Keratinocyte (primary cell): ENCODE measurements at regions not wholly inside any gene's neighbourhood (a gene's known extent, or its start where the extent isn't known, plus 50 kb on each side); places are given as distances from the start of the nearest gene placed in this dataset.

Experiments used
- DNase-seq: peaks from one replicate; pipeline ENCODE4 v3.0.0-alpha.2; 2011; ENCODE audit warnings: low read depth, missing footprints, low spot score
- FAIRE-seq: peaks from 2 replicates; lab custom pipeline; 2011; peaks lifted over from hg19 to GRCh38; lab: Jason Lieb, UNC
- H2AFZ ChIP-seq: 2 replicates; pipeline ENCODE4 v1.6.0; 2012; ENCODE audit warnings: low read length, control low read depth, inconsistent platforms; ENCODE audit not compliant: control insufficient read depth
- H3K27ac ChIP-seq: 2 replicates; pipeline ENCODE4 v1.5.1; 2011; ENCODE audit warnings: low read length; ENCODE audit not compliant: control insufficient read depth, insufficient read depth
- H3K27me3 ChIP-seq: 3 replicates; pipeline ENCODE4 v1.6.0; 2011; ENCODE audit warnings: low read length; ENCODE audit not compliant: control insufficient read depth, insufficient read depth; ENCODE audit errors: extremely low read depth
- H3K36me3 ChIP-seq, 2 experiments: 2 replicates in 1 of 2; 3 replicates in 1 of 2; pipeline ENCODE4 v1.5.1; 2011; ENCODE audit warnings: low read length in 2 of 2, mild to moderate bottlenecking in 1 of 2; ENCODE audit not compliant: control insufficient read depth in 2 of 2, insufficient read depth in 2 of 2; ENCODE audit errors: extremely low read depth in 1 of 2
- H3K4me1 ChIP-seq: 3 replicates; pipeline ENCODE4 v1.5.1; 2011; ENCODE audit warnings: low read length; ENCODE audit not compliant: control insufficient read depth, insufficient read depth; ENCODE audit errors: extremely low read depth
- H3K4me2 ChIP-seq: 3 replicates; pipeline ENCODE4 v1.6.0; 2011; ENCODE audit warnings: low read depth, low read length; ENCODE audit not compliant: control insufficient read depth, insufficient read depth; ENCODE audit errors: extremely low read depth
- H3K4me3 ChIP-seq, 3 experiments: fragments of 200-600 bp in 1 of 3; sonication (generic) in 1 of 3; 2 replicates in 2 of 3; 3 replicates in 1 of 3; pipeline ENCODE4 v1.5.1; 2011 to 2016; ENCODE audit warnings: low read length in 3 of 3, mild to moderate bottlenecking in 3 of 3, control low read depth in 2 of 3, inconsistent platforms in 1 of 3, low read depth in 1 of 3, mixed read lengths in 1 of 3, mixed run types in 1 of 3, moderate library complexity in 1 of 3; ENCODE audit not compliant: control insufficient read depth in 2 of 3, insufficient read depth in 2 of 3; ENCODE audit errors: extremely low read depth in 1 of 3
- H3K79me2 ChIP-seq: 2 replicates; pipeline ENCODE4 v1.6.0; 2012; ENCODE audit warnings: low read length; ENCODE audit not compliant: control insufficient read depth, insufficient read depth
- H3K9ac ChIP-seq: 3 replicates; pipeline ENCODE4 v1.6.0; 2011; ENCODE audit warnings: low read length; ENCODE audit not compliant: control insufficient read depth, insufficient read depth; ENCODE audit errors: extremely low read depth
- H3K9me1 ChIP-seq: 3 replicates; pipeline ENCODE4 v1.6.0; 2011; ENCODE audit warnings: low read length; ENCODE audit not compliant: control insufficient read depth, insufficient read depth; ENCODE audit errors: extremely low read depth
- H3K9me3 ChIP-seq: 2 replicates; pipeline ENCODE4 v1.5.1; 2012; ENCODE audit warnings: low read depth, low read length; ENCODE audit not compliant: control insufficient read depth
- H4K20me1 ChIP-seq: 3 replicates; pipeline ENCODE4 v1.6.0; 2011; ENCODE audit warnings: low read length; ENCODE audit not compliant: control insufficient read depth, insufficient read depth; ENCODE audit errors: extremely low read depth
- CTCF ChIP-seq, 3 experiments: IDR thresholded peaks in 1 of 3; conservative IDR thresholded peaks in 1 of 3; optimal IDR thresholded peaks in 1 of 3; 2 replicates in 2 of 3; 3 replicates in 1 of 3; pipeline versions ENCODE3 to v1.5.1; 2011; ENCODE audit warnings: low read length in 3 of 3, mild to moderate bottlenecking in 3 of 3, moderate library complexity in 2 of 3, control low read depth in 1 of 3, inconsistent platforms in 1 of 3; ENCODE audit not compliant: insufficient read depth in 2 of 3; ENCODE audit errors: extremely low read depth in 1 of 3
- EZH2 ChIP-seq: IDR thresholded peaks from one replicate; pipeline ENCODE4 v1.6.1; 2012; ENCODE audit warnings: inconsistent platforms, mild to moderate bottlenecking, low read length, moderate library complexity
- dilution Hi-C: fragments of 300-500 bp; cut with MboI; formaldehyde crosslinking; loops from one replicate; pipeline ENCODE4 v1.7.0; 2020; ENCODE audit warnings: low sequenced_read_pairs; ENCODE audit not compliant: extremely low pct_ligation_motif_present

GRCh38 chr1:81594206-81594605, 206.5 kb upstream of the ADGRL2 start:
- FAIRE-seq, result no peak

GRCh38 chr1:81592233-81592632, 208.5 kb upstream of the ADGRL2 start:
- Histone ChIP-seq H3K27me3 (peaks cover 4% of the 10 kb centered on the region), H3K4me1 (no peaks in the 10 kb centered on the region), H3K9me1 (no peaks in the 10 kb centered on the region), H3K36me3 (no peaks in the 10 kb centered on the region), H3K27ac (no peak overlapping the region), H3K79me2 (no peaks in the 10 kb centered on the region), H2AFZ (no peak overlapping the region), H3K9me3 (no peaks in the 10 kb centered on the region), H4K20me1 (no peaks in the 10 kb centered on the region), H3K9ac (no peak overlapping the region), H3K4me2 (no peak overlapping the region), H3K4me3 (no peak overlapping the region)
- DNase-seq (no peak), FAIRE-seq (no peak)
- dilution Hi-C loops, result no loop called here
- no peak for TF ChIP-seq EZH2
- TF ChIP-seq CTCF (optimal IDR thresholded peaks at IDR 0.05 in 1 of 3, IDR thresholded peaks at IDR 0.05 in 1 of 3, conservative IDR thresholded peaks at IDR 0.05 in 1 of 3; ENCODE audit: extremely low read depth in 1 of 3, insufficient read depth in 2 of 3, low read length in 3 of 3), result no peak

More at GRCh38 chr1:81594206-81594605, 206.5 kb upstream of the ADGRL2 start:
- H3K79me2 ChIP-seq, result no peaks in the 10 kb centered on the region
- H3K27me3 ChIP-seq, result no peaks in the 10 kb centered on the region
- TF ChIP-seq CTCF (optimal IDR thresholded peaks at IDR 0.05 in 1 of 3, IDR thresholded peaks at IDR 0.05 in 1 of 3, conservative IDR thresholded peaks at IDR 0.05 in 1 of 3; ENCODE audit: extremely low read depth in 1 of 3, insufficient read depth in 2 of 3, low read length in 3 of 3), result no peak
- no peak for TF ChIP-seq EZH2
- no peak overlapping the region for H3K4me2 ChIP-seq
- DNase-seq, result no peak
- dilution Hi-C loops, result no loop called here
- no peaks in the 10 kb centered on the region for H4K20me1 ChIP-seq
- H2AFZ ChIP-seq, result no peak overlapping the region
- no peaks in the 10 kb centered on the region for H3K36me3 ChIP-seq
- no peak overlapping the region for H3K4me3 ChIP-seq
- no peak overlapping the region for H3K9ac ChIP-seq
- H3K4me1 ChIP-seq, result no peaks in the 10 kb centered on the region
- no peaks in the 10 kb centered on the region for H3K9me1 ChIP-seq
- H3K9me3 ChIP-seq, result no peaks in the 10 kb centered on the region
- no peak overlapping the region for H3K27ac ChIP-seq
